IPS-18a (cell line): ENCODE measurements at regions not wholly inside any gene's neighbourhood (a gene's known extent, or its start where the extent isn't known, plus 50 kb on each side); places are given as distances from the start of the nearest gene placed in this dataset.

ENCODE experiments used
- H3K27ac ChIP-seq: one replicate; pipeline ENCODE4 v1.5.1; 2013; ENCODE audit warnings: low read length
- H3K27me3 ChIP-seq: one replicate; pipeline ENCODE4 v1.6.1; 2013; ENCODE audit warnings: mild to moderate bottlenecking, low read length; ENCODE audit not compliant: control insufficient read depth, insufficient read depth
- H3K36me3 ChIP-seq: one replicate; pipeline ENCODE4 v1.6.1; 2013; ENCODE audit warnings: low read depth, low read length; ENCODE audit not compliant: control insufficient read depth
- H3K4me1 ChIP-seq: one replicate; pipeline ENCODE4 v1.6.1; 2013; ENCODE audit warnings: low read depth, low read length; ENCODE audit not compliant: control insufficient read depth
- H3K4me3 ChIP-seq: one replicate; pipeline ENCODE4 v1.5.1; 2013; ENCODE audit warnings: low read length
- H3K9ac ChIP-seq: one replicate; pipeline ENCODE4 v1.6.1; 2013; ENCODE audit warnings: mild to moderate bottlenecking, low read length, moderate library complexity
- H3K9me3 ChIP-seq: one replicate; pipeline ENCODE4 v1.6.1; 2013; ENCODE audit warnings: low read depth, low read length; ENCODE audit not compliant: control insufficient read depth

- no peak overlapping the region for H3K9ac ChIP-seq
- H3K4me3 ChIP-seq, result no peak overlapping the region
Observed at GRCh38 chr2:75276093-75277029, 77.0 kb upstream of the TACR1 start.

GRCh38 chr2:75274936-75275335, 75.6 kb upstream of the TACR1 start:
- H3K36me3 ChIP-seq, result no peaks in the 10 kb centered on the region
- no peaks in the 10 kb centered on the region for H3K9me3 ChIP-seq
- H3K4me3 ChIP-seq, result no peak overlapping the region
- no peak overlapping the region for H3K9ac ChIP-seq
- no peak overlapping the region for H3K27ac ChIP-seq
- no peaks in the 10 kb centered on the region for H3K27me3 ChIP-seq
- H3K4me1 ChIP-seq, result peaks cover 28% of the 10 kb centered on the region

More at GRCh38 chr2:75276093-75277029, 77.0 kb upstream of the TACR1 start:
- Histone ChIP-seq H3K4me1 (peaks cover 28% of the 10 kb centered on the region), H3K27me3 (no peaks in the 10 kb centered on the region), H3K27ac (no peak overlapping the region), H3K9me3 (no peaks in the 10 kb centered on the region), H3K36me3 (no peaks in the 10 kb centered on the region)

- H3K27me3 ChIP-seq, result no peaks in the 10 kb centered on the region
- H3K4me1 ChIP-seq, result no peaks in the 10 kb centered on the region
- H3K4me3 ChIP-seq, result no peak overlapping the region
- no peak overlapping the region for H3K9ac ChIP-seq
- H3K36me3 ChIP-seq, result no peaks in the 10 kb centered on the region
- no peaks in the 10 kb centered on the region for H3K9me3 ChIP-seq
- no peak overlapping the region for H3K27ac ChIP-seq
Observed at GRCh38 chr2:75268112-75268511, 68.8 kb upstream of the TACR1 start.

GRCh38 chr2:75261923-75262322, 62.6 kb upstream of the TACR1 start:
- no peaks in the 10 kb centered on the region for H3K27me3 ChIP-seq
- H3K9me3 ChIP-seq, result peaks cover 14% of the 10 kb centered on the region
- H3K36me3 ChIP-seq, result no peaks in the 10 kb centered on the region
- H3K9ac ChIP-seq, result no peak overlapping the region
- no peak overlapping the region for H3K4me3 ChIP-seq
- no peaks in the 10 kb centered on the region for H3K4me1 ChIP-seq
- no peak overlapping the region for H3K27ac ChIP-seq

- Histone ChIP-seq H3K36me3 (no peaks in the 10 kb centered on the region), H3K27ac (no peak overlapping the region), H3K4me3 (no peak overlapping the region), H3K27me3 (no peaks in the 10 kb centered on the region), H3K9ac (no peak overlapping the region), H3K9me3 (peaks cover 14% of the 10 kb centered on the region), H3K4me1 (no peaks in the 10 kb centered on the region)
Observed at GRCh38 chr2:75260946-75261345, 61.6 kb upstream of the TACR1 start.

- Histone ChIP-seq H3K9me3 (peaks cover 14% of the 10 kb centered on the region), H3K36me3 (no peaks in the 10 kb centered on the region), H3K4me3 (no peak overlapping the region), H3K27ac (no peak overlapping the region), H3K27me3 (no peaks in the 10 kb centered on the region), H3K9ac (no peak overlapping the region), H3K4me1 (no peaks in the 10 kb centered on the region)
Observed at GRCh38 chr2:75258620-75259019, 59.3 kb upstream of the TACR1 start.

GRCh38 chr2:75256485-75256884, 57.2 kb upstream of the TACR1 start:
- H3K9me3 ChIP-seq, result peaks cover 14% of the 10 kb centered on the region
- no peaks in the 10 kb centered on the region for H3K4me1 ChIP-seq
- no peak overlapping the region for H3K4me3 ChIP-seq
- no peaks in the 10 kb centered on the region for H3K27me3 ChIP-seq
- no peak overlapping the region for H3K9ac ChIP-seq
- no peak overlapping the region for H3K27ac ChIP-seq
- H3K36me3 ChIP-seq, result no peaks in the 10 kb centered on the region

- H3K9me3 ChIP-seq, result peaks cover 9% of the 10 kb centered on the region
- H3K27me3 ChIP-seq, result no peaks in the 10 kb centered on the region
- H3K4me3 ChIP-seq, result no peak overlapping the region
- H3K36me3 ChIP-seq, result no peaks in the 10 kb centered on the region
- H3K4me1 ChIP-seq, result no peaks in the 10 kb centered on the region
- no peak overlapping the region for H3K9ac ChIP-seq
- no peak overlapping the region for H3K27ac ChIP-seq
Observed at GRCh38 chr2:75253526-75253925, 54.2 kb upstream of the TACR1 start.

- H3K4me3 ChIP-seq, result no peak overlapping the region
- no peaks in the 10 kb centered on the region for H3K4me1 ChIP-seq
- H3K9me3 ChIP-seq, result no peaks in the 10 kb centered on the region
- no peaks in the 10 kb centered on the region for H3K27me3 ChIP-seq
- no peak overlapping the region for H3K27ac ChIP-seq
- H3K36me3 ChIP-seq, result no peaks in the 10 kb centered on the region
- no peak overlapping the region for H3K9ac ChIP-seq
Observed at GRCh38 chr2:75251896-75252295, 52.6 kb upstream of the TACR1 start.
